ENCODE measurements at regions not wholly inside any gene's neighbourhood (a gene's known extent, or its start where the extent isn't known, plus 50 kb on each side); places are given as distances from the start of the nearest gene placed in this dataset.

GRCh38 chr2:235218486-235218907, 266.7 kb downstream of the SH3BP4 start:
- TF ChIP-seq, protein P1, sequence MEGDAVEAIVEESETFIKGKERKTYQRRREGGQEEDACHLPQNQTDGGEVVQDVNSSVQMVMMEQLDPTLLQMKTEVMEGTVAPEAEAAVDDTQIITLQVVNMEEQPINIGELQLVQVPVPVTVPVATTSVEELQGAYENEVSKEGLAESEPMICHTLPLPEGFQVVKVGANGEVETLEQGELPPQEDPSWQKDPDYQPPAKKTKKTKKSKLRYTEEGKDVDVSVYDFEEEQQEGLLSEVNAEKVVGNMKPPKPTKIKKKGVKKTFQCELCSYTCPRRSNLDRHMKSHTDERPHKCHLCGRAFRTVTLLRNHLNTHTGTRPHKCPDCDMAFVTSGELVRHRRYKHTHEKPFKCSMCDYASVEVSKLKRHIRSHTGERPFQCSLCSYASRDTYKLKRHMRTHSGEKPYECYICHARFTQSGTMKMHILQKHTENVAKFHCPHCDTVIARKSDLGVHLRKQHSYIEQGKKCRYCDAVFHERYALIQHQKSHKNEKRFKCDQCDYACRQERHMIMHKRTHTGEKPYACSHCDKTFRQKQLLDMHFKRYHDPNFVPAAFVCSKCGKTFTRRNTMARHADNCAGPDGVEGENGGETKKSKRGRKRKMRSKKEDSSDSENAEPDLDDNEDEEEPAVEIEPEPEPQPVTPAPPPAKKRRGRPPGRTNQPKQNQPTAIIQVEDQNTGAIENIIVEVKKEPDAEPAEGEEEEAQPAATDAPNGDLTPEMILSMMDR (IDR thresholded peaks at IDR 0.05), result no peak
- no peak for TF ChIP-seq POLR2A (IDR thresholded peaks at IDR 0.05)
